PFSK-1 (cell line): ENCODE measurements at regions not wholly inside any gene's neighbourhood (a gene's known extent, or its start where the extent isn't known, plus 50 kb on each side); places are given as distances from the start of the nearest gene placed in this dataset.

Experiments
- FOXP2 ChIP-seq: optimal IDR thresholded peaks from 2 replicates; pipeline ENCODE3; 2011; ENCODE audit warnings: borderline replicate concordance, control low read depth, inconsistent platforms; ENCODE audit not compliant: insufficient read depth; ENCODE audit errors: extremely low read length, extremely low read depth
- POLR2AphosphoS5 ChIP-seq: IDR thresholded peaks from 2 replicates; pipeline ENCODE4 v1.6.1; 2012; ENCODE audit warnings: low read depth, mild to moderate bottlenecking, control low read depth, low read length, moderate library complexity
- REST ChIP-seq, 2 experiments: IDR thresholded peaks; 2 replicates each; pipeline versions ENCODE4 v1.6.1 to v1.8.0; 2011 to 2012; ENCODE audit warnings: low read depth in 2 of 2, low read length in 2 of 2, control low read depth in 1 of 2, inconsistent platforms in 1 of 2, mild to moderate bottlenecking in 1 of 2, moderate library complexity in 1 of 2; ENCODE audit not compliant: insufficient read depth in 1 of 2
- SIN3A ChIP-seq: IDR thresholded peaks from 2 replicates; pipeline ENCODE4 v1.6.1; 2012; ENCODE audit warnings: mild to moderate bottlenecking, low read length, moderate library complexity, borderline replicate concordance; ENCODE audit not compliant: insufficient read depth
- TAF1 ChIP-seq: IDR thresholded peaks from 2 replicates; pipeline ENCODE4 v1.6.1; 2012; ENCODE audit warnings: low read length, control low read depth, borderline replicate concordance; ENCODE audit not compliant: insufficient read depth

- TF ChIP-seq REST (IDR thresholded peaks at IDR 0.05; ENCODE audit: insufficient read depth in 1 of 2, low read depth in 2 of 2, low read length in 2 of 2) (no peak), POLR2AphosphoS5 (no peak), TAF1 (no peak), SIN3A (no peak), FOXP2 (no peak)
These were observed 470.1 kb upstream of the ADARB2 start for GRCh38 chr10:2207246-2207922.
